ENCODE measurements at regions not wholly inside any gene's neighbourhood (a gene's known extent, or its start where the extent isn't known, plus 50 kb on each side); places are given as distances from the start of the nearest gene placed in this dataset.

DNA sequence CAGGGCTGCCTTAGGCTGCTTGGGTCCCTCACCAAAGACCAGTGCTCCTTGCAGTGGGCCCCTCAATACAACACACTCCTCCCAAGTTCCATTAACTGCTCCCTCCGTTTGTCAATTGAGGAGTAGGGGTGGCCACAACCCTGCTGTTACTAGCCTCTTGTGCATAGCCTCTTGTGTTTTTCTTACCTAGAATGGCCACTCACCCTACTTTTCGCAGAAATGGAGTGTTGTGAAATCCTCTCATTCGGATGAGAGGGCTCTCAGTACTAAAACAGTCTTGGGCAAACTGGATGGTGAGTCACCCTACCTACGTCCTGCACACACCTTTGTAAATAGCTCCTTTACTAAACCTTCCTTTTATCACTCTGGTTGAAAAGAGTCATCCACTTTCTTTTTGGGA lies 253.9 kb downstream of the OSR1 start:
- no peak for DNase-seq (ENCODE audit: low read depth, low spot score)

DNA sequence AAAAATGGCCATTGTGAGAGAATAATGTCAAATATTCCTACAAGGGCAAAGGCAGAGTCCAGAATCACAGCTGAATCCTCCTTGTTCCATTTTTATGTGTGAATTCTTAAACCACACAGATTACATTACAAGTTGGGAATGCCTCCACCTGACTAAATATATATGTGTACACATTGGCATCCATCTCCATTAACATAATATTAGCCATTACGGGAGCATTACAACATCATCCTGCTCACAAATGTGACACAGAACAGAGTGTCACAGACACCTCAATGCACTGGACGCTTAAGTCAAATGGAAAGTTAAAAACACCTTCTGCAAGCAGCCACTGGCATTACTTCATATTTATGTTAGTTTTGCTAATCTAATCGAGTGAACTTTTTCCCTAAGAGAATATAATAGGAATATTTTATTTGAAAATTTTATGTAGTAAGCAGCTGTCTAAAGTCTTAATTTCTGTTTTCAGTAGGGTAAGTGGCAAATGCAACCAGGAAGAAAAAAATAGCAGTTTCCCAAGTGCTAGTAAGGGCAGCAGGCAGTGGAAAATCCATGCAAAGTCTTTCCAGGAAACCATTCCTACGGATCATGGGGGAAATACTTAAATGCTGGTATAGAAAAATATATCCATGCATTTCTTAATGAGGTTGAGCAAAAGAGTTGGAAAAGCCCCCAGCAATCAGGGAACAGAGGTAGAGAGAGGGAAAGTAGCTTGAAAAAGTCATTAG lies 255.6 kb downstream of the OSR1 start:
- no peak for DNase-seq (ENCODE audit: low read depth, low spot score)

DNA sequence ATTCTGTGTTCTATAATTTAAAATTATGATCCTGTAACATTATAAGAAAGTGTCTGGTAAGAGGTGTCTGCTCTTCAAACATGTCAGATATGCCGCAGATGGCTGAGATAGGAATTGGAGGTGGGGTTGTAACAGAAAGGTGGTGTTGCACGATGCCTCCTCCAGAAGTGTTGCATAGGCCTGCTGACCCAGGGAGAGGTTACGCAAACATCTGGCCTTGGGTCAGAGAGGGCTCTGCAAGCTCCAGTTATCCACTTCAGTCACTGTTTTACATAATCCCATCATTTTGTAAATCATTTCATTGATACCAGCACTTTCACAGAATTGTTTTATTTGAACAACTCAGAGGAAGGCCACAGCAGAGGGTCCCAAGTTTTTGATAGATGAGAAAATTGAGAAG lies 256.5 kb downstream of the OSR1 start:
- DNase-seq (ENCODE audit: low read depth, low spot score) = no peak

DNA sequence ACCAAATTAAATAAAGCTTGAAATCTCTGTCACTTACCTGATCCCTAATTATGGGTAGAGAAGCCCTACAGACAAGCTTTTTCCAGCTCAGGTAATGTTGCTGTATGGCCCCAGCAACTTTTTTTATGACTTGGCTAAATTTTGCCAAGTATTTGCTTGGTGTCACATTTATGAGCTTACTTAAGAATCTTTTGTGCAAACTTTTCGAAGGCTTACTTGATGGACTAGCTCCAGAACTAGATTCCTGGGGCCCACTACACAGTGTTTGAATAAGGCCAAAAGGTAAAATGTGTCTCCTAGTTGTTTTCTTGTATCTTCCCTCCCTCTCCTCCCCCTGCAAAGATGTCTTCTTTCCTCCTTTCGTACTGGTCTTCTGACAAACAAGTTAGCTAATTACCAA lies 257.9 kb downstream of the OSR1 start:
- no peak for DNase-seq (ENCODE audit: low read depth, low spot score)

DNA sequence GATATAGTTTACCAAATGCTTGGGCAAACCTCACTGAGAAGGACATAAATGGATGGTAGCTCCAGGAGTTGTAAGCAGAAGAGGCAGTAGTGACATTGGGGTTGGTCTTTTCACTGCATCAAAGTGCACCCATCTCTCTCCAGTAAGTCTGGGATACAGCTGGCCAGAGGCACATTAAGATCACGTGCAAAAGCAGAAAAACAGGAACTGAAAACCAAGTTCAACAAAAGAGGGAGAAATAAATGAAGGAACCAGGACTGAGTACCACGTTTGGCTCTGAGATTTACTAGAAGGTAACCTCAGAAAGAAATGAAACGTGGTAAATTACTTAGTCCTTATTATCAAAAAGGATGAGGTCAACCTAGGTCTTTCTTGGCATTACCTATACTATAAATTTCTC lies 259.2 kb downstream of the OSR1 start:
- no peak for DNase-seq (ENCODE audit: low read depth, low spot score)

DNA sequence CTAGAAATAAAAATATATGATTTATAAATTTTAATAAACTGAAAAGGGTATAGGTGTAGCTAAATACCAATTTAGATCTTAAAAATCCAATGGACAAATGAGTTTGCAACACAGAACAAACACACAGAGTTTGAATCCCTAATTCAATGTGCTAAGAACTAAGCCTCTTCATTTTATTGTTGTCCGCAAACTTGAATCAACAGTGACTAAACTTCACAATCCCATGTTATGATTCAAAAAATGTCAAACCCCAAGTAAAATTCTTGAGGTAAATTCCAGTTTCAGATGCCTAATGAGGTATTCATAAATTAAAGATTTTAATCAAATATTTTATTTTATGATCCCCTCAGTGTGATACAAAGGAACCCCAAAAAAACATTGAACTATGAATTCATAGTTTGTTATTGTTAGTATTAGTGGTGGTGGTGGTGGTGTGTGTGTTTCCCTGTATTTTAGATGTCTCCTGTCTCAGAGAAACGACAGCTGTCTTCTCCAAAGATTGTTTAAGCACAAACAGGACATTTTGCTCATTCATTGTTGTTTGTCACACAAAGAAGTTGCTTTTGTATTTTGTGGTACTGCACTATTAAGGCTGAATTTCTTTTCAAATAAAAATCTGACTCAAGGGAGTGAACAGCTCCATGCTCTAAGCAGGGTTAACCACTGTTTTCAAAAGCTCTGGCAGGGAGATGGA lies 259.8 kb downstream of the OSR1 start:
- no peak for DNase-seq (ENCODE audit: low read depth, low spot score)

DNA sequence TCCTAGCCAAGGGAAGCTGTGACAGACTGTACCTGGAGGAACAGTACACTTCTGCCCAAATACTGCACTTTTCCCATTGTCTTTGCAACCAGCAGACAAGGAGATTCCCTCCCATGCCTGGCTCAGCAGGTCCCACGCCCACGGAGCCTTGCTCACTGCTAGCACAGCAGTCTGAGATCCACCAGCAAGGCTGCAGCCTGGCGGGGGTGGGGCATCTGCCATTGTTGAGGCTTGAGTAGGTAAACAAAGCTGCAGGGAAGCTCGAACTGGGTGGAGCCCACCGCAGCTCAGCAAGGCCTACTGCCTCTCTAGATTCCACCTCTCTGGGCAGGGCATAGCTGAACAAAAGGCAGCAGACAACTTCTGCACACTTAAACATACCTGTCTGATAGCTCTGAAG lies 268.9 kb downstream of the OSR1 start:
- peak; percentile 65 for DNase-seq (ENCODE audit: low read depth, low spot score)

DNA sequence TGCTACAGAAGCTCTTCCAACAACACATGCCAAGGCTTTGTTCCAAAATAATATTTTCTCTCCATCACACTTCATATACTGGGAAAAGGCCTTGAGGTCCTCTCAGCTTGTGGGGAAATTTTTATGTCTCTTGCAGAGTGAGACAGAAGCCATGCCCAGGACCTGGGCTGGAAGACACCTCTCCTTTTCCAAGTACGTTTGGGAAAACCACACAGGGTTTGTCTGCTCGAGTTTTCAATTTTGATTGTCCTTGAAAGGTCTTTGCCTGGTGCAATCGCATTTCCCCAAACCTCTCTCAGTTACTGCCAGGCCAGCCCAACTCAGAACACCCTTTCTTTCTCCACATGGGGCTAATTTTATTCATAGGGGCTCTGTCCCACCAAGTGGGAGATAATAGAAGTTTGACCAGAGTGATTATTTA lies 272.2 kb downstream of the OSR1 start:
- DNase-seq (ENCODE audit: low read depth, low spot score) = peak; percentile 22

DNA sequence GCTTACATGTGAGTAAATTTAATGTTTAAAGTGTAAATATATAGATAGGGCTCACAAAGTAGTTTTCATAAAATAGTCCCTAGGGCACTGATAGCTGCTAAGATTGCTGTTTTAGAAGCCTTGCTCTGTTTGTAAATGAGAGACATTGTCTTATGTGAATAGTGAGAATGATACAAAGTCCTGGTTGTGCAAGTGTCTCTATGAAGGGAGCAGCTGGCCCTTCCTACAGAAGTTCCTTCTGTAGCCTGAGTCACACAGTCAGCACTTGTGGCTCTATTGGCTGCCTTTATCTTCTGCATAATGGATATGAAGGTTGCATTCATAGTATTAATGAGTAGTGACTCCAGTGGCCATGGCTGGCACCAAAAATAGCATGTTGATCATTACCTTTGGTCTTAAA lies 279.7 kb downstream of the OSR1 start:
- DNase-seq (ENCODE audit: low read depth, low spot score) = no peak

DNA sequence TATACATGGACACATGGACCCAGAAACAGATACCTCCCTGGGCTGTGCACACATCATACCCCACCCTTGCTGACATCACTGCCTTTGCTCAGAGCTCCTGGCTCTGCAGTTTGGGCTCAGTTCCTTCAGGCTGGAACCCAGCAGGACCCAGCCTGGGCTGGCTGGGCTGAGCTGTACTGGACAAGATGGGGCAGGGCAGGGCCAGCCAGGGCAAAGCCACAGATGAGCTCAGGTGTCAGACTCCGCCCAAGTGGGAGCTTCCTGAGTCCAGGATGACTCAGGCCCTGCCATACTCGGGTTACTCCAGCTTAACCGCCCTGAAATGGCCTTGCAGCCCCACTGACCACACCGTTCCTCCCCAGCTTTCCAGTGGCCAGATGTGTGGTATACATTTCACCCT lies 284.9 kb downstream of the OSR1 start:
- peak; percentile 69 for DNase-seq (ENCODE audit: low read depth, low spot score)

DNA sequence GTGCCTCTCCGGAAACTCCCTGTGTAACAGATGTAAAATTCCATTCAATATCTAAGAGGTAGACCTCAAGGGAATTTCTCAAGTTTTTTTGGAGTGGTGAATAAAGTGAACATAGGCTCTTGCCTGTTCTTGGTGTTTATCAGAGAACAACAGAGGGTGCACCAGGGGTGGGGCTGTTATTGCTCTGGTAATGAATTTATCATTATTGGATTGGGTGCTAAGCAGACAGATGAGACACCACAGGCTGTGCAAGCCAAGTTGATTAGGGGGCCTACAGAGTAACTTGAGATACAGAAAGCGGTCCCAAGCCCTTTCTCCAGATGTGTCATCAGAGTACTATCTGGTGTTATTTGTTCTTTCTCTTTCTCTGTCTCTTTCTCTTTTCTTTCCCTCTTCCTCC lies 286.3 kb downstream of the OSR1 start:
- no peak for DNase-seq (ENCODE audit: low read depth, low spot score)

DNA sequence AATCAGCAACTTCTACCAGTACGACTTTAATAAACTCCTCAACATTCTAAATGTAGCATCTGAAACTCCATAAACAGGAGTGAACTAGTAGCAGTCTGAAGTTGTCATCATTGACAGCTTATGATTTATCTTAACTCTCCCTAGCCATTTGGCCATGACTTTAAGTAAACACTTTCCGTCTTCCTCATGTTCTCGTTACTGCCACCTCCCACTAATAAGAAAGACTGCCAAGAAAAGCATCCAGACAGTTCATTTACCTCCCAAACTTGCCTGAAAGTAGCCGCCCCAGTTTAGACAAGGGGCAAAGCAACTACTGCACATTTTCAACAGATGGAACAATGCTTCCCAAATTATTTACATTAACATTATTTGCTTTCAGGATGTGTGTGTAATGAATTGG lies 287.5 kb downstream of the OSR1 start:
- DNase-seq (ENCODE audit: low read depth, low spot score) = no peak

DNA sequence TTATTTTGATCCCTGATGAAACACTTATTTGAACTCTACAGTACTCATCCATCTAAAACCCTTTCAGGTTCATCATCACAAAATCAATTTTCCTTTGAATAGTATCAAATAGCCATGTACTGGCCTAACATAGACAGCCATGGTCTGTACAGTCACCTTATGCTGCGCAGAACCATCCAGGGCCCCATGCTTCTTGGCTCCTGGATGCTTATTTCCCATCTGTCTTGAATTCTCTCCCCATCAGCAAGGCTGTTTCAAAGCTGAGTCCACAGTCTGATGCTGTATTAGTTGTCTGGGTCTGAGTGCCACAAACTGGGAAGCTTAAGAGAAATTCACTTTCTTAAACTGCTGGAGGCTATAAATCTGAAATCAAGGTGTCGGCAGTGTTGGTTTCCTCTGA lies 290.2 kb downstream of the OSR1 start:
- DNase-seq (ENCODE audit: low read depth, low spot score) = no peak

DNA sequence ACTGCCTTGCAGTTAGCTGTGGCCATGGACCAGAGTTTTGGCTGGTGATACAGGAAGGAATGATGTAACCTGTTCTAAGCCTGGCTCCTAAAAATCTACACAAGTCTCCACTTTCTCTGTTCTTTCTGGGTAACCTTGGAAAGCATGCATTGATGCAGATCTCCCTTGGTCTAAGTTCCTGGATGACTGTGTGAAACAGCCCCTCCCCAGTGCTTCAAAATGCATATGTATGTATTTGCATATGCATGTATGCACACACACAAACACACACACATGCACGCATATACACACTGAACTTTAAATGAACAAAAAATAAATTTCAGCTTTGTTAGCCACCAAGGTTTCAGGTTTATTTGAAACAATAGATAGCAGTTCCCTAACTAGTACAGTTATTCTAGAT lies 296.1 kb downstream of the OSR1 start:
- no peak for DNase-seq (ENCODE audit: low read depth, low spot score)

DNA sequence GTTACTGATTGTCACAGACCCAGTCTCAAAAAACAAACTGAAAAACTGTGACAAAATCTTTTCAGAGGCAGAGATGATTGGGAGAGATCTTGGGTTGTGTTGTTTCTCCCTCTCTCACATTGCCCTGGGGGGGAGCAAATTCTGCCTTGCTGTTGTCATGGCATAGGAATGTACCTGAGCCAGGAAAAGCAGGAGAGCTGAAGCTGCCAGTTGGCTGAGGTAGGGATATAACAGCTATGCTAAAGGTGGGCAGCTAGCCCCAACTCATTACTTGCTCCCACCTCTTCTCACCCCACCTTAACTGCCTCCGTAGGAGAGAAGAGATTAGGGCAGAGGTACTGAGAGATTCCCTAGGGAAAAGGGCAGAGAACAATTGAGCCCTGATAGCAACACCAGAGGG lies 299.3 kb downstream of the OSR1 start:
- DNase-seq (ENCODE audit: low read depth, low spot score) = peak; percentile 91

DNA sequence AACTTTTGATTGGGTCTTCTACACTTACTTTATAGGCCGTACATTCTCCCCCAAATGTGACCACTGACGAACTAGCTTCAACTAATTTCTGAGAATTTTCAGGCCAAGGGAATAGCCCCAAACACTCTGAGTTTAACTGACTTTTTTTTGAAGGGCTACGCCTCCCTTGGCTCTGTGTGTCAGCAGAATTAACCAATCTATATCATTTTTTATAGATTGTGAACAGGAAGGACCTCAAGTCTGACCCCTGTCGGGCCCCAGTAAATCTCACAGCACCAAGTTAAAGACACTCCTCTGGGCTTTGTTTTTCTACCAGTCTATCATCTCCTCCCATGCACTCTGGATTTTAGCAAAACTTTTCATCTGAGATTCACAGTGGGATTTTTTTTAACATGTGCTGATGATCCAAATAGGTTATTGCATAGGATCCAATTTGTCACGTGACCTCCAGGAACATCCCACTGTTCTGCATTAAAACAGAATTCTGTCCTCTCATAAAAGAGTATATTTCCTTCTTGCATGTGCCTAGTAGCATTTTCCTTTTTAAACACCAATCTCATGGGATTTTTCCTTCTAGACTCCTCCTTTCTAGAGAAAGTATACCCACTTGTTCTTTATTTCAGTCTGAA lies 307.1 kb downstream of the OSR1 start:
- no peak for DNase-seq (ENCODE audit: low read depth, low spot score)

DNA sequence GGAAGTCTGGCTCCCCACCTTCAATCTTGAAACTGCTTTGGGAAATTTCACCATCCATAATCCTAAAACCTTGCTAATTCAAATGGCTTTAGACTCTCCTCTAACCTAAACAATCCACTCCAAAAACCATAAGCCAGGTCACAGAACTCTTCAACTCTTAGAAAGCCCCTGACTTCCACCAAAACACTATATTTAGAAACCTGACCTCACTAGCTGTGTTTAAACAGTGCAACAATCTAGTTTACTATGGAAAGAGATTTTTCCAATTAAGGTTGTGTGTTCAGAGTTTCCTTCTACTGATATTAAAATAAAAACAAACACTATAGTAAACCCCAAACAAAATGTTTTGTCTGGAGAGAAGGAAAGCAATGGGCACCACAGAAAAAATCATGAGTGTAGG lies 308.1 kb downstream of the OSR1 start:
- no peak for DNase-seq (ENCODE audit: low read depth, low spot score)

DNA sequence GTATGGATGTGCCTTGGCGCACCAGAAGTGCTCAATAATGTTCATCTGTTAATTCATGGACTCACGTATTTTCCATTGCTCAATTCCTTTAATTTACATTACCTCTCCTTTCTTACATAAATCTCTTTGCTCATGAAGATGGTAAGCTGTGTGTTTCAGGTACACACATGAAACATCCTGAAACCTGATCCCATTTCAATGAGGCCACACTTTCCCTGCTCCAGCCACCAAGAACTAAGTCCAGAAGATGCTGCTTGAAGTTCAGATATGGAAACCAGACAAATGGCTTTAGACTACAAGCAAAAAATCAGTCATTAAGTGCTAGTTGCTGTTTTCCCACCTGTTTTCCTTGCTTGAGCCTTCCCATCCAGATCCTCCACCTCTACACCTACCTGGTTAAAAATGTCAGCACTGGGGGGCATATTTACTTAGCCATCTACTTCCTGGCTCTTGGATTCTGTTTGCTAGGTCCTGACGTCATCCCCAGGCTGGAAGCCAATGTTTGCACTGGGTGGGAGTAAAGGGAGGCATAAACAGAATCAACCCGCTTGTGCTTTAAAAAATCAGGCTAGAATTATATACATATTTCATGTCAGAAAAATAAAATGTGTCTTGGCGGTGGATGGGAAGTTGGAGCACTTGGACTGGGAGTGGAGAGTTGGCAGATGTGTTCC lies 309.7 kb downstream of the OSR1 start:
- no peak for DNase-seq (ENCODE audit: low read depth, low spot score)

DNA sequence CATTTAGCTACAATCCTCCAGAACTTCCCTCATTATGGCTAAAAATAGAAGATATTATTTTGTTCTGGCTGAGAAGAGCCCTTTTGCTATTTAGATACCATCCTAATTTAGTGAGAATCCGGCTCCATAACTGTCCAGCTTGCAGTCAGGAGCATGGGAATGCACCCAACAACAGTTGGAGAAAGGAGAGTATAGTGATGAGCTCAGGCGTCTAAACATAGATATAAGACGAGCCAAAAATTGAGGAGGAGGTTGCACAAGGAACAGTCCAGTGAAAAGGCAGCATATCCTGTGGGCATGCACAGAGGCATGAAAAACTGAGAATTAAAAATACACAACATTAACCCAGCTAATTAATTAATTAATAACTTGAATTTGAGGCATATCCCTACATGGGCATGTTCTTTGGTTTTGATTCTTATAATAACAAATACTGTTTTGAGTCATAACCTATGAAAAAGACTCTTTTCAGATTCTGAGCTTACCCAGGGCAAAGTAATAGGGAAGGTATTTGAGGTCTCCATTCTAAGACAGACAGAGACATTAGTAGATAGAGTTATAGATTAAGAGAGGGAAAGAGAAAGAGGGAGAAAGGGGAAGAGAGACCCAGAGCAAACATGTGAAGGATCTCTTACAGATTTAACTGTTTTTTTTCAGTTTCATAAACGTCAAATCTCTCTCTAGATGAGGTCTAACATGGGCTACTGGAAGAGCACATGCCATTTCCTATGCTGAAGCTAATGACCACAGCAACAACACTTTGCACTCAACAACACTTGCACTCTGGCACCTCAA lies 311.2 kb downstream of the OSR1 start:
- no peak for DNase-seq (ENCODE audit: low read depth, low spot score)

DNA sequence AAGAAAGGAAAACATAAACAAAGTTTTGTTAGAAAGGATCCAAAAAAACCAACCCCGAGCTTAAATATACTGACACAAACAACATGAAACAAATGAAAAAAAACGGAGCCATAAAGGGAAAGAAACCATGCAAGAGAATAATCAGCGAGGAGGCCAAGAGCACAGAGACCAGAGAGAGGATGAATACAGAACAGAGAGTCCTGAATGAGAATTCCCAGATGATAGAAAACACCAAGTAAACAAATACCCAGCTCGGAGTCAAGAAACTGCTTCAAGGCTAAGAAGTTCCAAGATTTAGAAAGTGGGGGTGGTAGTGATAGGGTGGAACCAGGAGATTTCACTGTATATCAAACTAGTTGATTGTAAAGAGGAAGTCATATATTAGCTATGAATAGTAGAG lies 313.3 kb downstream of the OSR1 start:
- DNase-seq (ENCODE audit: low read depth, low spot score) = no peak

DNA sequence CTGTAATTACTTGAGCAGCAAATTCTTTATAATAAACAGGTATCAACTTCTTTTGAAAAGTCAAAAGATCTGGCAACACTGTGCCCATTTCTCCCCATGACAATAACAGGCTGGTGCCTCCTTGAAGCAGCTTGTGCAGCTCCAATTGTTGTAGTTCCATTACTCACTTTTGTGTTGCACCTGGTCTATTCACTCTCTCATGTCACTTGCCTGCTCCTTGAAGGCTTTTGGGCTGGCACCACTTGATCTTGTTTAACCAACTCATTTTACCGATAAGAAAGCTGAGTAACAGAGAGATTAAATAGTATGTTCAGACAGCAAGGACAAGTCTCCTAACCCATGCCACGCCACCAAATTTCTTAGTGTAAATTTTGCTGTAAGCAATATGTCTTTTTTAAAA lies 314.5 kb downstream of the OSR1 start:
- DNase-seq (ENCODE audit: low read depth, low spot score) = no peak

Measured in ELF-1 (cell line).